Ovary (tissue), 7 donors: ENCODE measurements at regions not wholly inside any gene's neighbourhood (a gene's known extent, or its start where the extent isn't known, plus 50 kb on each side); places are given as distances from the start of the nearest gene placed in this dataset.

ENCODE experiments used
- DNase-seq, 5 donors: peaks; one replicate each; pipeline ENCODE4 v3.0.0-alpha.2; 2019 to 2020
- H3K27ac ChIP-seq, 2 donors: fragments of 200-600 bp; one replicate each; pipeline versions ENCODE4 v1.5.1 to v1.8.0; 2019 to 2022
- H3K27me3 ChIP-seq: fragments of 200-600 bp; one replicate; pipeline ENCODE4 v1.8.0; 2022
- H3K36me3 ChIP-seq: fragments of 200-600 bp; sonication (generic); one replicate; pipeline ENCODE4 v1.5.1; 2019
- H3K4me1 ChIP-seq: one replicate; pipeline ENCODE4 v1.8.1; 2013; ENCODE audit warnings: mild to moderate bottlenecking, moderate library complexity; ENCODE audit not compliant: insufficient read depth
- H3K4me3 ChIP-seq: fragments of 200-600 bp; sonication (generic); one replicate; pipeline ENCODE4 v1.5.1; 2017
- H3K9me3 ChIP-seq, 2 donors: fragments of 200-600 bp in 1 of 2; sonication (generic) in 1 of 2; one replicate each; pipeline versions ENCODE4 v1.5.1 to v1.8.1; 2013 to 2019; ENCODE audit warnings: mild to moderate bottlenecking in 1 of 2, moderate library complexity in 1 of 2
- EP300 ChIP-seq: sonication (generic); formaldehyde crosslinking; IDR thresholded peaks from one replicate; pipeline ENCODE4 v1.6.1; 2017; ENCODE audit warnings: antibody characterized with exemption
- POLR2A ChIP-seq: fragments of 450-650 bp; IDR thresholded peaks from one replicate; pipeline ENCODE4 v1.6.1; 2017; ENCODE audit warnings: antibody characterized with exemption, mild to moderate bottlenecking, moderate library complexity
- WGBS, 3 donors: extraction: QIAGEN DNeasy Blood & Tissue Kit in 1 of 3; methylation state at CpG; one replicate each; pipeline versions ENCODE4 v1.1.5 to v1.1.7; 2013 to 2017; 5-methylcytosine and 5-hydroxymethylcytosine counted together
- intact Hi-C, 4 donors: fragments of 100-400 bp; cut with DNase I; formaldehyde crosslinking; loops; one replicate each; pipeline versions ENCODE4 v1.11.0 to v1.15.1; 2022 to 2023
- TF ChIP-seq, protein P1 (sequence below), 3 donors: fragments of 450-650 bp in 2 of 3; fragments of 200-600 bp in 1 of 3; IDR thresholded peaks; one replicate each; pipeline versions ENCODE4 v1.5.1 to v1.8.0; 2016 to 2022; ENCODE audit warnings: antibody characterized with exemption in 3 of 3, mild to moderate bottlenecking in 1 of 3
- donor health status: DM: no; HTN: no; CAD: no; lungs with moderate emphysema.
- donor health status: DM: no; HTN: no; CAD: no.
- donor health status: Bipolar disorder and iron deficiency.
- donor health status: DM: no; HTN: no; CAD: no.
- donor health status: DM: yes; HTN: yes; CAD: no.

DNA sequence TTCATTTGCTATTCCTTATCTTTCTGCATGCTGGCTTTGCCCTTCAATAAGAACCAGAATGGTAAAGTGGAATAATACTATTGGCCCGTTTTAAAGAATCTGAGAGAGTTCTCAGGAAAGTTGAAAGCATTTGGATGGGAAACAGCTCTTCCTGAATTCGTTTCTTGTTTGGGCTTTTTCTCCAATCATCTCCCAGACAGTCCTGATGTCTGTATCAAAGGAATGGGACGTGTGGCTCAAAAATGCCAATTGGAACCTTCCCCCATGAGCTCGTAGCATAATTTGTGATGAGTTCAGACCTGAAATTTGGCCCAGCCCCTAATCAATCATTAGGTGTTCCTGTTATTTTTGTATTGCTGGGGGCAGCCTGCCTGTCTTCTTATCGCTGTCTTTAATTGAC is 75.8 kb upstream of the BACH2 start:
- Histone ChIP-seq H3K4me3 (no peak overlapping the region), H3K27me3 (no peaks in the 10 kb centered on the region), H3K9me3 (no peaks in the 10 kb centered on the region), H3K36me3 (no peaks in the 10 kb centered on the region), H3K27ac (no peak overlapping the region), H3K4me1 (peaks cover 7% of the 10 kb centered on the region)
- TF ChIP-seq EP300, result no peak
- 84 to 89% (median 87%) methylated on average over 5 of the region's 5 CpGs for WGBS, 3 donors
- no peak for DNase-seq
- intact Hi-C loops, result no loop called here

DNA sequence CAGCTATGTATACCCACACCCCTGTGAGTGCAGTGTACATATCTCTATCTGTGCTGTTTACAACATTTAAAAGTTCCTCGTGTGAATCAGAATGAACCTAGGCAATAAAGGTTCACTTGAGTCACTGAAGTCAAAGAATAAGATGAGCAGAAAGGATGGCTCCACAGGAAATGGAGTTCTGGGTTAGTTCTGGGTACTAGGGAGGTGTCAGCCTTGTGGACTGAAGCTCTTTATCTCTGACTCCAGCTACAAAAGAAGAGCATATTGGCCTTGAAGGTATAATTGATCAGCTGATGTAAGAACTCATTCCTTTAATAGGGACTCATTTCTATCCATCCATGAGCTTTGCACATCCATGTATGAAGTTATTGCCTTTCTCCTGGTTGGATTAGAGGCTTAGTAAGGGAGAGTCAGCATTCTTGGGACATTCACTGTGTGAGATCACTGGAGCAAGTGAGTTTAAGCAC is 73.9 kb upstream of the BACH2 start:
- WGBS, 3 donors, result 34 to 65% (median 40%) methylated on average over 1 of the region's 1 CpG
- Histone ChIP-seq H3K27ac (no peak overlapping the region), H3K36me3 (no peaks in the 10 kb centered on the region), H3K4me1 (peaks cover 2% of the 10 kb centered on the region), H3K27me3 (no peaks in the 10 kb centered on the region), H3K9me3 (no peaks in the 10 kb centered on the region), H3K4me3 (no peak overlapping the region)
- DNase-seq, result no peak
- intact Hi-C loops, result no loop called here
- TF ChIP-seq, protein P1, sequence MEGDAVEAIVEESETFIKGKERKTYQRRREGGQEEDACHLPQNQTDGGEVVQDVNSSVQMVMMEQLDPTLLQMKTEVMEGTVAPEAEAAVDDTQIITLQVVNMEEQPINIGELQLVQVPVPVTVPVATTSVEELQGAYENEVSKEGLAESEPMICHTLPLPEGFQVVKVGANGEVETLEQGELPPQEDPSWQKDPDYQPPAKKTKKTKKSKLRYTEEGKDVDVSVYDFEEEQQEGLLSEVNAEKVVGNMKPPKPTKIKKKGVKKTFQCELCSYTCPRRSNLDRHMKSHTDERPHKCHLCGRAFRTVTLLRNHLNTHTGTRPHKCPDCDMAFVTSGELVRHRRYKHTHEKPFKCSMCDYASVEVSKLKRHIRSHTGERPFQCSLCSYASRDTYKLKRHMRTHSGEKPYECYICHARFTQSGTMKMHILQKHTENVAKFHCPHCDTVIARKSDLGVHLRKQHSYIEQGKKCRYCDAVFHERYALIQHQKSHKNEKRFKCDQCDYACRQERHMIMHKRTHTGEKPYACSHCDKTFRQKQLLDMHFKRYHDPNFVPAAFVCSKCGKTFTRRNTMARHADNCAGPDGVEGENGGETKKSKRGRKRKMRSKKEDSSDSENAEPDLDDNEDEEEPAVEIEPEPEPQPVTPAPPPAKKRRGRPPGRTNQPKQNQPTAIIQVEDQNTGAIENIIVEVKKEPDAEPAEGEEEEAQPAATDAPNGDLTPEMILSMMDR (IDR thresholded peaks at IDR 0.05), result no peak
- TF ChIP-seq POLR2A (no peak), EP300 (no peak)

DNA sequence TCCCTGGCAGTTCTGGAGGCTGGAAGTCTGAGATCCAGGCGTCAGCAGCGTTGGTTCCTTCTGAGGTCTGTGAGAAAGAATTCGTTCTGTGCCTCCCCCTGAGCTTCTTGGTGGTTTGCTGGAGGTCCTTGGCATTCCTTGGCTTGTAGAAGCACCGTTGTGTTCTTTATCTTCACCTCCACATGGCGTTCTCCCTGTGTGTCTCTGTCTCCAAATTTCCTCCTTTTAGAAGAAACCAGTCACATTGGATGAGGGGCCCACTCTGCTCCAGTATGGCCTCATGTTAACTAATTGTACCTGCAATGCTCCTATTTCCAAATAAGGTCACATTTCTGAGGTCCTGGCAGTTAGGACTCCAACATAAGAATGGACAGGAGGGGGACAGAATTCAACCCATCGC is 73.0 kb upstream of the BACH2 start:
- WGBS, 3 donors, result 68 to 72% (median 68%) methylated on average over 6 of the region's 6 CpGs
- DNase-seq, result peak in 1 of 5 donors; percentile 23
- Histone ChIP-seq H3K27ac (peak overlapping the region; percentile 0 to 81), H3K4me3 (no peak overlapping the region), H3K4me1 (peaks cover 2% of the 10 kb centered on the region), H3K36me3 (no peaks in the 10 kb centered on the region), H3K9me3 (no peaks in the 10 kb centered on the region), H3K27me3 (no peaks in the 10 kb centered on the region)
- TF ChIP-seq EP300 (no peak), POLR2A (no peak)
- TF ChIP-seq, protein P1 (IDR thresholded peaks at IDR 0.05), result no peak
- intact Hi-C loops, result loop anchor here in 1 of 4 donors (10.0 kb wide), 1 partner anchor 155 kb away; no protein-coding TSS in a partner anchor

DNA sequence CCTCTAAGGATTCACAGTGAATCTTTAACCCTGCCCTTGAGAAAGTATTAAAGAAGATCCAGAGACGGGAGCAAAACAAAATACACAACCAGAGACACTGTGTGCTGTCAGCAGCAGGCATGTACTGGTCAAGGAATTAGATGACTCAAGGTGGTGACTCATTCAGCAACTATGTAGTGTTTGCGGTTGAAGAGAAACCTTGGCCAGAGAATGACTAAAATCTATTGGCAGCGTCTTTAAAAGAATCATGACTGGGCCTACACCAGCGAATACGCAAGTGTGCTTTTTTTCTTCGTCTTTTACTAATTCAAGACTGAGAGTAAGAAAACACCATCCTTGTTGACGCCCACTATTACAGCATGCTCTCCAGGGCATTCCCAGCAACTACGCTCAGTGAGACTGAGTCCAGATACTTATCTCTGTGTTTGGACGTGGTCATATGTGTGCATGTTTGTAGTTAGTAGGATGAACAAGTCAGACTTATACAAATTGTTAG is 72.4 kb upstream of the BACH2 start:
- no peaks in the 10 kb centered on the region for H3K27me3 ChIP-seq
- WGBS, 3 donors, result 0 to 4% (median 3%) methylated on average over 9 of the region's 9 CpGs
- H3K9me3 ChIP-seq, result no peaks in the 10 kb centered on the region
- intact Hi-C loops, result loop anchor here in 1 of 4 donors (10.0 kb wide), 1 partner anchor 154 kb away; no protein-coding TSS in a partner anchor
- TF ChIP-seq, protein P1 (IDR thresholded peaks at IDR 0.05), result no peak
- peak; percentile 59 for TF ChIP-seq EP300
- H3K4me1 ChIP-seq, result peaks cover 2% of the 10 kb centered on the region
- peak; percentile 52 to 78 (median 58) for DNase-seq
- H3K27ac ChIP-seq, result peak overlapping the region in 1 of 2 donors; percentile 81
- no peaks in the 10 kb centered on the region for H3K36me3 ChIP-seq
- no peak overlapping the region for H3K4me3 ChIP-seq

DNA sequence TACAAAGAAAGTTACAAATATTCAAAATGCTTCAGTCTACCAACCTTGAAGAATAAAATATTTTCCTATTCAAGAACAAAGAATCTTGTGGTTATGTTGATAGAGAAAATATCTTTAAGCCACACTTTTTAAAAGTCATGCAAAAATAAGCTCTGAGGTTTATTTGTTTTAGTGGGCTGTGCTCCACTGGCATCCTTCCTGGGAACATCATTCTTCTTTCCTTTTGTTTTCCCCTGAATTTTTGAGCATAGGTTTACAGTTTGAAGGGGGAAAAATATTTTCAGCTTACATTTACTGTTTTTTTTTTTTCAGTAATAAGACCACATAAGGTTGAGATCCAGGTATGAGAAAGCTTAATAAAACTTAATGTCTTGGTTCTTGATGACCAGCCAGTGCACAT is 72.0 kb upstream of the BACH2 start:
- H3K36me3 ChIP-seq, result no peaks in the 10 kb centered on the region
- no peak for TF ChIP-seq POLR2A
- TF ChIP-seq, protein P1 (IDR thresholded peaks at IDR 0.05), result no peak
- TF ChIP-seq EP300, result no peak
- no peaks in the 10 kb centered on the region for H3K27me3 ChIP-seq
- H3K4me3 ChIP-seq, result no peak overlapping the region
- peaks cover 2% of the 10 kb centered on the region for H3K4me1 ChIP-seq
- H3K9me3 ChIP-seq, result no peaks in the 10 kb centered on the region
- H3K27ac ChIP-seq, result peak overlapping the region in 1 of 2 donors; percentile 58
- no peak for DNase-seq
- intact Hi-C loops, result loop anchor here in 1 of 4 donors (10.0 kb wide), 1 partner anchor 154 kb away; no protein-coding TSS in a partner anchor
